ENCODE measurements at regions not wholly inside any gene's neighbourhood (a gene's known extent, or its start where the extent isn't known, plus 50 kb on each side); places are given as distances from the start of the nearest gene placed in this dataset.

DNA sequence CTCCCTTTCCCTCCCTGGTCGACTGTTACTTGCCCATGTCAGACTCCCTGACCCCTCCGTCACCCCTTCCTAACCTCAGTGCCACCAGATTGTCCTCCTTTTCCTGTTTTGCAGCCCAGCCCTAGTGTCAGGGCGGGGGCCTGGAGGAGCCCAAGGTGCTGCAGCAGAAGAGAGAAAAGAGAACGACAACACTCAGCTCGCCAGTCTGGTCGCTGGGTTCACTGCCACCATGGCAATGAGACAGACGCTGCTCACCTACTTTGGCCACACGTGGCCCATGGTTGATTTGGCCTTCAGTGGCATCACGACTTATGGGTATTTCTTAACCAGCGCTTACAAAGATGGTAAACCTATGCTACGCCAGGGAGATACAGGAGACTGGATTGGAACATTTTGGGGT, 108.4 kb upstream of the RMDN2 start:
- peak in 1 of 2 donors; percentile 62 for DNase-seq (ENCODE audit: extremely low spot score in 2 of 2)
- Histone ChIP-seq H3K9me3 (no peaks in the 10 kb centered on the region), H3K4me3 (no peak overlapping the region), H3K36me3 (no peaks in the 10 kb centered on the region), H3K4me1 (no peaks in the 10 kb centered on the region), H3K27me3 (no peaks in the 10 kb centered on the region), H3K27ac (no peak overlapping the region)
- TF ChIP-seq, protein P1, sequence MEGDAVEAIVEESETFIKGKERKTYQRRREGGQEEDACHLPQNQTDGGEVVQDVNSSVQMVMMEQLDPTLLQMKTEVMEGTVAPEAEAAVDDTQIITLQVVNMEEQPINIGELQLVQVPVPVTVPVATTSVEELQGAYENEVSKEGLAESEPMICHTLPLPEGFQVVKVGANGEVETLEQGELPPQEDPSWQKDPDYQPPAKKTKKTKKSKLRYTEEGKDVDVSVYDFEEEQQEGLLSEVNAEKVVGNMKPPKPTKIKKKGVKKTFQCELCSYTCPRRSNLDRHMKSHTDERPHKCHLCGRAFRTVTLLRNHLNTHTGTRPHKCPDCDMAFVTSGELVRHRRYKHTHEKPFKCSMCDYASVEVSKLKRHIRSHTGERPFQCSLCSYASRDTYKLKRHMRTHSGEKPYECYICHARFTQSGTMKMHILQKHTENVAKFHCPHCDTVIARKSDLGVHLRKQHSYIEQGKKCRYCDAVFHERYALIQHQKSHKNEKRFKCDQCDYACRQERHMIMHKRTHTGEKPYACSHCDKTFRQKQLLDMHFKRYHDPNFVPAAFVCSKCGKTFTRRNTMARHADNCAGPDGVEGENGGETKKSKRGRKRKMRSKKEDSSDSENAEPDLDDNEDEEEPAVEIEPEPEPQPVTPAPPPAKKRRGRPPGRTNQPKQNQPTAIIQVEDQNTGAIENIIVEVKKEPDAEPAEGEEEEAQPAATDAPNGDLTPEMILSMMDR (IDR thresholded peaks at IDR 0.05) = no peak
- TF ChIP-seq POLR2A (IDR thresholded peaks at IDR 0.05) = no peak
- TF ChIP-seq POLR2AphosphoS5 (IDR thresholded peaks at IDR 0.05; ENCODE audit: insufficient read depth in 1 of 2, low read depth in 1 of 2) = no peak
- intact Hi-C loops (cut with DNase I) = no loop called here

DNA sequence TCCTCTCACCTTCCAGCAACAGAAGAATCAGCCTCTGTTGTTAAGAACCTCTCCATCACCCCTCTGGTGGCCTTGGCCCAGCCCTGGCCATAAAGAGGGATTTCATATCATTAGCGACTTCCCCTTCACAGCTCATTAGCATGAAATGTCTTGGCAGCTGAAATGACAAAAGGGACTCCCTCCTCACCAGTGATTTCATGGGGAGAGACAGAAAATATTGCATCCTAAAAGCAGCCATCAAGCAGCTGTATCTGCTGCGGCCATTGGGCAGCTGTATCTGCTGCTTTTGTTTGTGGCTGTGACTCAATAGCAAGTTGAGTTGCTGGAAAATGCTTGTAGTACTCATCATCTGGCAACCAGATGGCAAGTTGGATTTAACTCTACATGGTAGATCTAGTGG, 105.9 kb upstream of the RMDN2 start:
- no peak for DNase-seq (ENCODE audit: extremely low spot score in 2 of 2)
- intact Hi-C loops (cut with DNase I) = no loop called here
- Histone ChIP-seq H3K4me1 (no peaks in the 10 kb centered on the region), H3K9me3 (no peaks in the 10 kb centered on the region), H3K36me3 (no peaks in the 10 kb centered on the region), H3K27ac (no peak overlapping the region), H3K27me3 (no peaks in the 10 kb centered on the region), H3K4me3 (no peak overlapping the region)
- TF ChIP-seq, protein P1 (IDR thresholded peaks at IDR 0.05) = no peak
- TF ChIP-seq POLR2AphosphoS5 (IDR thresholded peaks at IDR 0.05; ENCODE audit: insufficient read depth in 1 of 2, low read depth in 1 of 2) = no peak
- TF ChIP-seq POLR2A (IDR thresholded peaks at IDR 0.05) = no peak

DNA sequence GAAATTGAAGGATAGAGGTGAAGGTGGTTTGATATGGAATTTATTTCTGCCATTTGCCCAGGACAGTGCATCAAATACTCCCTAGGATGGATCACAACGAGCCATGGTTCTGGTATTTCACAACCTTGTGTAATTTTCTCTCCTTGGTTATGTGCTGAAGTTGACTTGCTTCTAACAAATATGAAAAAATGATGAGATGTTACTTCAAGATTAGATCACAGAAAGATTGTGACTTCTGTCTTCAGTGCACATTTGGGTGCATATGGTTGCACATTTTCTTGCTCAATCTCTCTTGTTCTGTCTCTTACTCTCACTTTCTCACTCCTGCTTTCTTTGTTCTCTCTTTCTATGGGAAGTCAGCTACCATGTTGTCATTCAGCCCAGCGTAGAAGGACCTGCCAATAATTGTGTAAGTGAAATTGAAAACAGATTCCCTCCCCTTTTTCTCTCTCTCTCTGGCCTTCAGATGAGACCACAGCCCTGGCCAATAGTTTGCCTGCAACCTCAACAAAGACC, 104.6 kb upstream of the RMDN2 start:
- no peaks in the 10 kb centered on the region for H3K36me3 ChIP-seq
- intact Hi-C loops (cut with DNase I) = no loop called here
- no peak overlapping the region for H3K27ac ChIP-seq
- no peak overlapping the region for H3K4me3 ChIP-seq
- DNase-seq (ENCODE audit: extremely low spot score in 2 of 2) = peak in 1 of 2 donors; percentile 29
- no peaks in the 10 kb centered on the region for H3K4me1 ChIP-seq
- no peaks in the 10 kb centered on the region for H3K9me3 ChIP-seq
- no peaks in the 10 kb centered on the region for H3K27me3 ChIP-seq
- TF ChIP-seq, protein P1 (IDR thresholded peaks at IDR 0.05) = no peak
- TF ChIP-seq POLR2AphosphoS5 (IDR thresholded peaks at IDR 0.05; ENCODE audit: insufficient read depth in 1 of 2, low read depth in 1 of 2) = no peak
- no peak for TF ChIP-seq POLR2A (IDR thresholded peaks at IDR 0.05)

DNA sequence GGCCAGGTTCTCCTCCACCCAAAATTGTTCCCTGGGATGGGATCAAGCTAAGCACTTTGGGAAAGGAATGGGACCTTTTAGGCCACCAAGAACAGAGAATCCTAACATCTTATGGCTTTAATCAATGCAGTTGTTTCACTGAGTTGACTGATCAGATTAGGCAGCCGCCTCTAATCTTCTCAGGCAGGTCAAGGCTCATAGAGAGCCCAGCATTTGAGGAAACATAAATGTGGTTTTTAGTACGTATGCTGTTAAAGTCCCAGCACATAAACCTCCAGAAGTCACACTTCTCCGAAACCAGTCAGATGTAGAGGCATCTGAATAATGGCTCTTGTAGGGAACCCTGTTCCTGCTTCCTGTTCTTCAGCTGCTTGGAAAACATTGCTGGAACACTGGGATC, 99.5 kb upstream of the RMDN2 start:
- intact Hi-C loops (cut with DNase I) = no loop called here
- Histone ChIP-seq H3K9me3 (no peaks in the 10 kb centered on the region), H3K4me3 (no peak overlapping the region), H3K36me3 (no peaks in the 10 kb centered on the region), H3K27ac (no peak overlapping the region), H3K27me3 (no peaks in the 10 kb centered on the region), H3K4me1 (no peaks in the 10 kb centered on the region)
- DNase-seq (ENCODE audit: extremely low spot score in 2 of 2) = no peak
- TF ChIP-seq POLR2AphosphoS5 (IDR thresholded peaks at IDR 0.05; ENCODE audit: insufficient read depth in 1 of 2, low read depth in 1 of 2) = no peak
- no peak for TF ChIP-seq POLR2A (IDR thresholded peaks at IDR 0.05)
- TF ChIP-seq, protein P1 (IDR thresholded peaks at IDR 0.05) = no peak

DNA sequence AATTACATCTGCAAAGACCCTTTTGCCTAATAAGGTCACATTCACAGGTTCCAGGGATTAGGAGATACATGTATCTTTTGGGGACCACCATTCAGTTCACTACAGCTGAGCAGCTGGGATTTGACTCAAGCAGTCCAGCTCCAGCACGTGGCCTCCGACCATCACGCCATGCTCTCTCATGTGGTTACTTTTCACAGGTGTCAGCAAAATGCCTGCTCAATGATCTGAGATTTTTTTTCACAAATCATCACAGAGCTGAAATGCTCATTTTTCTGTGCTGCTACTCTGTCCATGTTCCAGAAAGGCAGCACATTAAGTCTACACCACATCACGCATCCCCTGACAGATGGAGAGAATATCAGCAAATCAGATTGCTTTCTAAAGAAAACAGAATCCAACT, 98.5 kb upstream of the RMDN2 start:
- intact Hi-C loops (cut with DNase I) = no loop called here
- peak in 1 of 2 donors; percentile 32 for DNase-seq (ENCODE audit: extremely low spot score in 2 of 2)
- Histone ChIP-seq H3K36me3 (no peaks in the 10 kb centered on the region), H3K4me3 (no peak overlapping the region), H3K4me1 (no peaks in the 10 kb centered on the region), H3K27me3 (no peaks in the 10 kb centered on the region), H3K27ac (no peak overlapping the region), H3K9me3 (no peaks in the 10 kb centered on the region)
- TF ChIP-seq POLR2AphosphoS5 (IDR thresholded peaks at IDR 0.05; ENCODE audit: insufficient read depth in 1 of 2, low read depth in 1 of 2) (no peak), POLR2A (IDR thresholded peaks at IDR 0.05) (no peak)
- TF ChIP-seq, protein P1 (IDR thresholded peaks at IDR 0.05) = no peak

Data from vagina (tissue), 2 donors.